GM18511 (cell line): ENCODE measurements at regions not wholly inside any gene's neighbourhood (a gene's known extent, or its start where the extent isn't known, plus 50 kb on each side); places are given as distances from the start of the nearest gene placed in this dataset.
A peak's percentile ranks its signal among the peaks of the same experiment; 100 is the strongest.
"Not testable (repeated sequence)": the region's sequence is repeated elsewhere in the genome, so short reads cannot be mapped to it uniquely, and the experiment has no call there.

Experiments used
- ATAC-seq: cut with Tn5 transposase; IDR thresholded peaks from one replicate; pipeline ENCODE4 v1.9.1; 2021; ENCODE audit warnings: mild to moderate bottlenecking, moderate library complexity; ENCODE audit not compliant: unreplicated experiment

DNA sequence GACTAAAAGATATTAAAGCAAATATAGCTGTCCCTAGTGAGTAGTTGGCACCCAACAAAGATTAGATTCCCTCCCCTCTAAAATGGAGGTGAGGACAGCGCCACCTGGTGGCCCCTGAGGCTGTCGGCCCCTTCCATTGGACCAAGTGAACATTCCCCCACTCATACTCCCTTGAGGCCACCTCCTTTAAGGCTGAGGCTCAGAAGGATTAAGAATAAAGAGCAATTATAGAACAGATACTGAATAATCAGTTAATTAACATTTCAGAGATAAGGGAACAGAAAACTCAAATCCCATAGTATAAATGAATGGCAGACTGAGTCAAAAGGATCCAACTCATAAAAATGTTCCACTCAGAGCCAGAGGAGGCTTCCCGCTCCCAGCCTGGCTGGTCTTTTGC lies 130.4 kb upstream of the GHITM start:
- ATAC-seq: peak; percentile 57

- ATAC-seq: no peak
These were observed 126.9 kb upstream of the GHITM start for GRCh38 chr10:84012431-84012830.

DNA sequence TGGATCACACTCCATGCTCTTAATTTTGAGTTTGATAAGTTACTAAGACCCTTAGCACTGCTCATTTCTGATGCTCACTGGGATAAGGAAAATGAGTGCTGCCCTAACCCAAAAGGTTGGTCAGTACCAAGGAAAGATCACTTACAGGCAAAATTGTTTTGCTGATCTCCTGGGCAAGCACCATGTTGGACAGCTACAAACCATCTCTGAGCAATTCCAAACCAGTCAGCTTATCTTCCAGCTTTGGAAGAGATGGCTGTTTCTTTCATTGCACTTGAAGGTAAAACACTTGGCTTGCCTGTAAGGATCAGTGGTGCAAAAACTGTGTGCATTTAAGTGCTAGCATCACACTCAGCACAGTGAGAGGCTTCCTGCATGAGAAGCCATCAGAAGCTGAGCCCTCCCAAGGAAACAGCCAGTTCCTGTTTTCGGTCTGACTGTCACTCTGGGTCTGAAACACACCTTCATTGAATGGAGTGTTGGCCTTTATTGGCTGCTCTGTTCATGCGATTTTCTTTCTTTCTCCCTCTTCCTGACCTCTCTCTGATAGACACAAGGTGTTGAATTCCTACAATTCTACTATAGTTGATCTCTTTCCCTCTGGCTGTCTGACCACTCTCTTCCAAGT lies 126.4 kb upstream of the GHITM start:
- peak; percentile 98 for ATAC-seq

DNA sequence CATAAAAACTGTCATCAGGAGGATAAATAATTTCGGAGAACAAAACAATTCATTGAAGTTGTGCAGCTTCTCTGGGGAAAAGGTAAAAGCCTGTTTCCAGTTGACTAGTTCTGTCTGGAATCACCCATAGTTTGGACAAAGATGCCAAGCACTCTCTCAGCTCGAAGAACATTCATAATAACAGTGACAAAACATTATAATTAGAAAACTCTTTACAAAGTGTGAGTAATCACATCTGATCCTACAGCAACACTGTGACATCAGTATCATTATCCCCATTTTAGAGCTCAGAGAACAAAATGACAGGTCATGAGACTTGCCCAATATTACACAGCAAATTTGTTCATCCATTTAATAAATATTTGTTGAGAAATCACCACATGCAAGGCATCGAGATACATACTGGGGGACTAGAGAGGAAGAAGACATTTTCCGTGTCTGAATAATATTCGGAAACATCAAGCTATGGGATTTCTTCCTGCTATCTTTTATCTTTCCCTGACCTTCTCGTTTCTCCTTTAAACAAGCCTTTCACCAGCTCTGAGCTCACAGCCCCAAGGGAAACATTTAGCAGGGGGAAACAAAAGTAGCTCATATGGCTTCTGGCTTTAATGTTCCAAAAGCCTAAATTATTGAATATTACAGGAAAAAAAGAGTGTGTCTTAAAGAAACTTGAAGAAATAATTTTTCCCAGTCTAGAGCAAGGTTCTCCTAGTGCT lies 123.3 kb upstream of the GHITM start:
- no peak for ATAC-seq

DNA sequence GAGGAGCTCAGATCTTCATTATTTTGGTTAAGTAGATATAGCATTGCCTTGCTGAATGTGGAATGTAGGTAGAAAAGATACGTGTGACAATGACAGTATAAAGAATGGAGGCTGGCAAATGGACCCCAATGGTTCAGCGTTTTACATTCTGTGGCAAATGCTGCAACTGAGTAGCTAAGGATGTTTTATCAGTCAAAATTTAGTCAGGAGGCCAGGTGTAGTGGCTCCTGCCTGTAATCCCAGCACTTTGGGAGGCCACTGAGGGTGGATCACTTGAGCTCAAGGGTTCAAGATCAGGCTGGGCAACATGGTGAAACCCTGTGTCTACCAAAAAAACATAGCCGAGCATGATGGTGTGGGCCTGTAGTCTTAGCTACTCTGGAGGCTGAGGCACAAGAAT lies 120.5 kb upstream of the GHITM start:
- ATAC-seq: no peak

DNA sequence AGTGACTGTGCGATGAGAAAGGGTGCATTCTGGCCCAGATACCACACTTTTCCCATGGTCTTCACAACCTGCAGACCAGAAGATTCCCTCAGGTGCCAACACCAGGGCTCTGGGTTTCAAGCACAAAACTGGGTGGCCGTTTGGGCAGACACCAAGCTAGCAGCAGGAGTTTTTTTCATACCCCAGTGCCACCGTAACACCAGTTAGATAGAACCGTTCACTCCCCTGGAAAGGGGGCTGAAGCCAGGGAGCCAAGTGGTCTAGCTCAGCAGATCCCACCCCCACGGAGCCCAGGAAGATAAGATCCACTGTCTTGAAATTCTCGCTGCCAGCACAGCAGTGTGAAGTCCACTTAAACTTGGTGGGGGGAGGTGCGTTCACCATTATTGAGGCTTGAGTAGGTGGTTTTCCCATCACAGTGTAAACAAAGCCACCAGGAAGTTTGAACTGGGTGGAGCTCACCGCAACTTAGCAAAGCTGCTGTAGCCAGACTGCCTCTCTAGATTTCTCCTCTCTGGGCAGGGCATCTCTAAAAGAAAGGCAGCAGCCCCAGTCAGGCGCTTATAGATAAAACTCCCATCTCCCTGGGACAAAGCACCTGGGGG lies 119.4 kb upstream of the GHITM start:
- ATAC-seq: not testable (repeated sequence)

DNA sequence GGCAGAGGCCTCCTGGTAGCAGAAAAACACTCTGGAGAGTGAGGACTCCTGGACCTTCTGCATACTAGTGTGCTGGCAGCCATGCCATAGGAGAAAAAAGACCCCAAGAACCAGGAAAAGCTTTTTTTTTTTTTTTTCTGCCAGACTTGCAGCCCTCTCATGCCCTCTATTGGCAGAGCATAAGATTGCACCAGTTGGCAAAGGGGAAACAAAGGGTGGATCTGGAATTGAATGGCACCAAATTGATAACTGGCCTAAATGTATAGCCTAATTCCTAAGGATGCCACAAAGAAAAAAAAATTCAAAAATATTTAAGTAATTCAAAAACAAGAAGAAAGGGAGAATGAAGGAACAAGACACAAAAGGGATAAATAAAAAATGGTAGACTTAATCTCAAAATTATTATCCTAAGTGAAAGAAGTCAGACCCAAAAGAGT lies 112.5 kb upstream of the GHITM start:
- peak; percentile 54 for ATAC-seq

GRCh38 chr10:84029840-84030239 lies 109.5 kb upstream of the GHITM start:
- ATAC-seq: no peak

- ATAC-seq: no peak
These were observed 101.3 kb upstream of the GHITM start for GRCh38 chr10:84038035-84038434.

- ATAC-seq: no peak
These were observed 99.4 kb upstream of the GHITM start for GRCh38 chr10:84039957-84040356.

DNA sequence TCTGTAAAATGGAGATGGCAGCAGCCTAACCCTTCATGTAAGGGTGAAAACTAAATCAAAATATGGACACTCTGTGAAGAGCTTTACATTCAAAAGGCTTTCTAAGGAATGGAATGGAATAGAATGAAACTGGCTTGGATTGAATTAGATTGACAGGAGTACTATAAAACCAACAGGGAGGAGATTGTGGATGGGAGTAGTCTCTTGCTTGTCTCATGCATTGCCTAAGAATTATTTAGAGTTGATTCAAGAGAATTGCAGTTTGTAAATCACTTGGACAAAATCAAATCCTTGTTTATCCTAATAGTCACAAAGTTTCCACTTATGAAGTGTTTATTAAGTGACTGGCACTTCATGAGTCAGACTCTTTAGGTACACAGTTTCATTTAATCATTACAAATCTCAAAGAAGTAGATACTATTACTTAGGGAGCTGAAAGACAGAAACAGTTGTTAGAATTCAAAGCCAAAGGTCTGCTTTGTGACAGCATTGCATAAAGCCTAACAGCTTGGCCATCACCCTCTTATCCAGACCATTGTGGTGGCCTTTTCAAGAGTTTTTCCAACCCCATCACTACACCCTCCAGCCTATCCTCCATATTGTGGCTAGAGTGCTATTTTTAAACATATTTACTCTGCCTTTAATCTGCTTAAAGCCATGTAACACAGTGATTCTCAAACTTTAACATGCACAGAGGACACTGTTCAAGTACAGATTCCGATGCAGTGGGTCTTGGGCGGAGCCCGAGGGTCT lies 91.9 kb upstream of the GHITM start:
- no peak for ATAC-seq

DNA sequence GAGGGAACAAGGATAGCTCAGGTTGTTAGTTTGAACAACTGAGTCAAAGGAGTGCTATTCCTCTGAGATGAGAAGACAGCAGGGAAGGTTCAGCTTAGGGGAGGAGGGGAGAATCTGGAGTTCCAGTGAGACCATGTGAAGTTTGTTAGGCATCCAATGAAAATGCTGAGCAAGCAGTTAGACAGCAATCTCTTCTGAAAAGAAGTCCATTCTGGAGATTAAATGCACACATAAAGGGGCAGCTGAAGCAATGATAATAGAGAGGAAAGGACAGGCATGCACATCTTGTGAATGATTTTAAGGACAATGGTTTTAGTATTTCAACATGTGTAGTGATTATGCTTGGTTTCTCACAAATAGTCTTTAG lies 89.7 kb upstream of the GHITM start:
- no peak for ATAC-seq

DNA sequence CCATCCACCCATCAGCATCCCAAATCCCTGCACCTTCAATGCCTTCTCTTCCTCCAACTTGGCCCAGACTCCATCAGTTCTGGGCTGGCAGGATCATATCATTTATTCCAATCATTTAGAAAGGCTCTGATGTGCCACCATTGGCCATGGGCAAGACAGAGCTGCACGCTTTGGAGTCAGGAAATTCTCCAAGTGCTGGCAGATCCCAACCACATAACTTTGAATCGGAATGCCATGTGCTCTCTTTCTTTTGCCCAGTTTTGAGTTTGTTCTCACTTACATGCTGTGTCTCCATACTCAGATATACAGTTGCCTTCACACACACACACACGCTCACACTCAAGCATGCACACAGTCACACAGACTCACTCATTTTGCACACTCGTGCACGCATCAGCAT lies 85.7 kb upstream of the GHITM start:
- ATAC-seq: no peak

DNA sequence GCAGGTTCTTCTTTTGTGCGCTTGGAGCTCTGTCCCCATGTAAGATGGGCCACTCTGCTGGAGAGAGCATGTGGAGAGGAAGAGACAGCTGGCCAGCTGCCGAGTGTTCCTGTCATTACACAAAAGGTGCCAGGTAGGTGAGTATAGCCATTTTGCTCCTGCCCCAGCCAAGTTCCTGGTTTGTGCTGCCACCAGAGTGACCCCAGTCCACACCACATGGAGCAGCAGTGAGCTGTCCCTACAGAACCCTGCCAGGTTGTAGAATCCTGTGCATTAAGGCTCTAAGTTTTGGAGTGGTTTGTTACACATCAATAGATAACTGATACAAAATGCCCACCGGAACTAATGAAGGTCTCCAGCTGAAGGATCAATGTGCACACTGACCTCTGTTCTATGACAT lies 84.6 kb upstream of the GHITM start:
- no peak for ATAC-seq

GRCh38 chr10:84059526-84059925 lies 79.8 kb upstream of the GHITM start:
- no peak for ATAC-seq

GRCh38 chr10:84063440-84063839 lies 75.9 kb upstream of the GHITM start:
- no peak for ATAC-seq

- no peak for ATAC-seq
These were observed 73.3 kb upstream of the GHITM start for GRCh38 chr10:84065804-84066601.

- ATAC-seq: no peak
These were observed 64.8 kb upstream of the GHITM start for GRCh38 chr10:84074521-84074920.

DNA sequence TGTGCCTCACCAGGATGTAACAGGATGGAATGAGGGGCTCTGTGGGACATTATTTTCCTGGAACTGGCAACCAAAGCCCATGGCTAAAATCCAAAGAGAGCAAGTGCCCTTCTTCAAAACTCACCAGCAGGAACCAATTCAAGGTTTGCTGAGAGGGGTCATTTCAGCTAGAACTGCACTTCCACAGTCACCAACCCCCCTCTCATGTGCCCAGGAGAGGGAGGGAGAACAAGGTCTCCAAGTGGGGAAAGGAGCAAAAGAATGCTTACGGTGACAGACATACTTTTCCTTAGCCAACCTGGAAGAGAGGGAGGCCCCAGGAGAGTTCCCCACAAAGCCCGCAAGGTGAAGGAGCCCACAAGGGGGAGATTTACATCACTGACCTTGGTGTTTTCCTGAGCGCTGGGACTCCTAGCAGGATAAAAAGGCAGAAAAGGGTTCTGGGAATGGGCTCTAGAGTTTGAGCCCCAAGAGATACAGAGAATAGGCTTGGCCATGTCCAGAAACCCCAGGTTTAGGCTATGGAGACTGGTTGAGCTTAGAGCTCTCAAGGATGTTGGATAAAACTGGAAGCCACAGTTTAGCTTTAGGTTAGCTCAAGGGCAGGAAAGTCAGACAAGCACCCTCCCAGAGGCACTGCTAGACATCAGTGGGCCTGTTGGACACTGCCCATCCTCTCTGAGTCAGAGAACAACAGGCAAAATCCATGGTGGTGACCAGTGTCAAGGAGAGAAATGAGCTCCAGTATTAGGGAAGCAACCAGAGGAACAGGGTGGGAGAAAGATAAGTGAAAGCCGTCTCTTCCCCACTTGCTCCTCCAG lies 63.9 kb upstream of the GHITM start:
- no peak for ATAC-seq

GRCh38 chr10:84076047-84076388 lies 63.3 kb upstream of the GHITM start:
- ATAC-seq: no peak
